Activated CD4-positive, alpha-beta memory T cell treated with anti-CD3 and anti-CD28 coated beads for 36 hours (primary cell): ENCODE measurements at regions not wholly inside any gene's neighbourhood (a gene's known extent, or its start where the extent isn't known, plus 50 kb on each side); places are given as distances from the start of the nearest gene placed in this dataset.
"Not testable (repeated sequence)": the region's sequence is repeated elsewhere in the genome, so short reads cannot be mapped to it uniquely, and the experiment has no call there.

Source experiments
- CTCF ChIA-PET: fragments of 350-600 bp; sonication (Branson Sonifier 250); formaldehyde crosslinking; loops from one replicate; lab custom pipeline; 2021; ENCODE audit warnings: antibody characterized with exemption, inconsistent platforms; lab: Charles Lee
- POLR2A ChIA-PET: fragments of 350-600 bp; sonication (Branson Sonifier 250); formaldehyde crosslinking; loops from one replicate; lab custom pipeline; 2021; ENCODE audit warnings: antibody characterized with exemption; lab: Charles Lee
- DNase-seq: peaks from one replicate; pipeline ENCODE4 v3.0.0-alpha.2; 2020
- H3K27ac Mint-ChIP-seq: one replicate; pipeline ENCODE4 v1.8.0; 2021; ENCODE audit warnings: mixed read lengths
- H3K27me3 Mint-ChIP-seq: one replicate; pipeline ENCODE4 v1.8.0; 2021; ENCODE audit warnings: mixed read lengths
- H3K36me3 Mint-ChIP-seq: one replicate; pipeline ENCODE4 v1.8.0; 2021; ENCODE audit warnings: mixed read lengths
- H3K4me1 Mint-ChIP-seq: one replicate; pipeline ENCODE4 v1.8.0; 2021; ENCODE audit warnings: low read depth, mixed read lengths
- H3K4me3 Mint-ChIP-seq: one replicate; pipeline ENCODE4 v1.8.0; 2021; ENCODE audit warnings: mild to moderate bottlenecking, mixed read lengths
- H3K9me3 Mint-ChIP-seq: one replicate; pipeline ENCODE4 v1.8.0; 2021; ENCODE audit warnings: mixed read lengths
- intact Hi-C: fragments of 100-400 bp; cut with micrococcal nuclease; formaldehyde crosslinking; loops from one replicate; pipeline ENCODE4 v1.15.1; 2023

- no peaks in the 10 kb centered on the region for H3K4me1 Mint-ChIP-seq
- intact Hi-C loops = no loop called here
- H3K27me3 Mint-ChIP-seq = no peaks in the 10 kb centered on the region
Measured at GRCh38 chr10:108615576-108616320, 1307.6 kb downstream of the XPNPEP1 start.

GRCh38 chr10:108612485-108612884, 1310.8 kb downstream of the XPNPEP1 start:
- ChIA-PET POLR2A (no interaction called here), CTCF (no interaction called here)
- no peak for DNase-seq
- Mint-ChIP-seq H3K4me1 (no peaks in the 10 kb centered on the region), H3K36me3 (no peaks in the 10 kb centered on the region), H3K27me3 (no peaks in the 10 kb centered on the region), H3K27ac (no peak overlapping the region), H3K9me3 (peaks cover 20% of the 10 kb centered on the region), H3K4me3 (no peak overlapping the region)
- intact Hi-C loops = no loop called here

More at GRCh38 chr10:108615576-108616320, 1307.6 kb downstream of the XPNPEP1 start:
- no peak overlapping the region for H3K27ac Mint-ChIP-seq
- no peak overlapping the region for H3K4me3 Mint-ChIP-seq
- POLR2A ChIA-PET = no interaction called here
- H3K9me3 Mint-ChIP-seq = peaks cover 17% of the 10 kb centered on the region
- DNase-seq = no peak
- H3K36me3 Mint-ChIP-seq = no peaks in the 10 kb centered on the region
- CTCF ChIA-PET = no interaction called here

DNA sequence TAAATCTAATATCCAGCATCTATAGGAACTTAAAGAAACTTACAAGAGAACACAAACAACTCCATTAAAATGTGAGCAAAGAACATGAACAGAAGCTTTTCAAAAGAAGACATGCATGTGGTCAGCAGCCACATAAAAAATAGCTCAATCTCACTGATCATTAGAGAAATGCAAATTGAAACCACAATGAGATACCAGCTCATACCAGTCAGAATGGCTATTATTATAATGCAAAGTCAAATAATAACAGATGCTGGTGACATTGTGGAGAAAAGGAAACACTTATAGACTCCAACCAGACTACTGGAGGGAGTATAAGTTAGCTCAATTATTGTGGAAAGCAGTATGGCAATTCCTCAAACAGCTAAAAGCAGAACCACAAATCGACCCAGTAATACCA, 1314.5 kb downstream of the XPNPEP1 start:
- ChIA-PET CTCF (no interaction called here), POLR2A (no interaction called here)
- intact Hi-C loops = no loop called here
- Mint-ChIP-seq H3K9me3 (peaks cover 17% of the 10 kb centered on the region), H3K27me3 (no peaks in the 10 kb centered on the region), H3K36me3 (no peaks in the 10 kb centered on the region), H3K4me3 (no peak overlapping the region), H3K27ac (no peak overlapping the region), H3K4me1 (no peaks in the 10 kb centered on the region)
- DNase-seq = no peak

- CTCF ChIA-PET = no interaction called here
- no peak overlapping the region for H3K27ac Mint-ChIP-seq
- H3K4me1 Mint-ChIP-seq = no peaks in the 10 kb centered on the region
- no peak overlapping the region for H3K4me3 Mint-ChIP-seq
- intact Hi-C loops = no loop called here
- DNase-seq = no peak
- no peaks in the 10 kb centered on the region for H3K27me3 Mint-ChIP-seq
- H3K9me3 Mint-ChIP-seq = peaks cover 5% of the 10 kb centered on the region
- no peaks in the 10 kb centered on the region for H3K36me3 Mint-ChIP-seq
- POLR2A ChIA-PET = no interaction called here
Measured at GRCh38 chr10:108601851-108602250, 1321.5 kb downstream of the XPNPEP1 start.

- H3K27me3 Mint-ChIP-seq, DNase-seq, H3K36me3 Mint-ChIP-seq, H3K9me3 Mint-ChIP-seq, H3K4me3 Mint-ChIP-seq, intact Hi-C loops, H3K4me1 Mint-ChIP-seq, H3K27ac Mint-ChIP-seq, POLR2A ChIA-PET, CTCF ChIA-PET: not testable (repeated sequence)
Measured at GRCh38 chr10:108600511-108600910, 1322.8 kb downstream of the XPNPEP1 start.

- H3K9me3 Mint-ChIP-seq, intact Hi-C loops: not testable (repeated sequence)
Measured at GRCh38 chr10:108599317-108599716, 1324.0 kb downstream of the XPNPEP1 start.

GRCh38 chr10:108598831-108599230, 1324.5 kb downstream of the XPNPEP1 start:
- DNase-seq = no peak
- intact Hi-C loops = no loop called here
- H3K27ac Mint-ChIP-seq = no peak overlapping the region
- no peaks in the 10 kb centered on the region for H3K36me3 Mint-ChIP-seq
- no peaks in the 10 kb centered on the region for H3K27me3 Mint-ChIP-seq
- CTCF ChIA-PET = no interaction called here
- no peak overlapping the region for H3K4me3 Mint-ChIP-seq
- peaks cover 3% of the 10 kb centered on the region for H3K9me3 Mint-ChIP-seq
- POLR2A ChIA-PET = no interaction called here
- H3K4me1 Mint-ChIP-seq = no peaks in the 10 kb centered on the region

More at GRCh38 chr10:108599317-108599716, 1324.0 kb downstream of the XPNPEP1 start:
- DNase-seq, H3K27me3 Mint-ChIP-seq, POLR2A ChIA-PET, H3K27ac Mint-ChIP-seq, H3K36me3 Mint-ChIP-seq, H3K4me1 Mint-ChIP-seq, CTCF ChIA-PET, H3K4me3 Mint-ChIP-seq: not testable (repeated sequence)

DNA sequence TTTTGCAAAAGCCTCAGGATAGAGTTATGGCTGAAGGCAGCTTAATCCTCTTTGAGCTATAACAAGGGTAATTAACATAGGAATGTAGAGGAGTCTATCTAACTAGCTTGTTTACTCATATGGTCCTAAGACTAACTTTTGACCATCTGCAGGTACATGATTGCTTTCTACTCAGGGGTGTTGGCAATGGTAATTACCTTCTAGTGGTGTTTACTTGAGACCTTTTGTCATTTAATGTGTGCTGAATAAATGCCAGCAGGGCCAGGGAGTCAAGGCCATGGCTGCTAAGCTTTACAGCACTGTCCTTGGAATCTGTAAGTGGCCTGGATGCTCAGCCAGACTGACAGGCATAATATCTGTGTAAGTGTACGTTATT, 1325.0 kb downstream of the XPNPEP1 start:
- no peak overlapping the region for H3K27ac Mint-ChIP-seq
- no peaks in the 10 kb centered on the region for H3K27me3 Mint-ChIP-seq
- H3K4me3 Mint-ChIP-seq = no peak overlapping the region
- CTCF ChIA-PET = no interaction called here
- no peaks in the 10 kb centered on the region for H3K4me1 Mint-ChIP-seq
- H3K36me3 Mint-ChIP-seq = no peaks in the 10 kb centered on the region
- no peak for DNase-seq
- intact Hi-C loops = no loop called here
- POLR2A ChIA-PET = no interaction called here
- no peaks in the 10 kb centered on the region for H3K9me3 Mint-ChIP-seq

GRCh38 chr10:108597657-108598319, 1325.5 kb downstream of the XPNPEP1 start:
- POLR2A ChIA-PET = no interaction called here

DNA sequence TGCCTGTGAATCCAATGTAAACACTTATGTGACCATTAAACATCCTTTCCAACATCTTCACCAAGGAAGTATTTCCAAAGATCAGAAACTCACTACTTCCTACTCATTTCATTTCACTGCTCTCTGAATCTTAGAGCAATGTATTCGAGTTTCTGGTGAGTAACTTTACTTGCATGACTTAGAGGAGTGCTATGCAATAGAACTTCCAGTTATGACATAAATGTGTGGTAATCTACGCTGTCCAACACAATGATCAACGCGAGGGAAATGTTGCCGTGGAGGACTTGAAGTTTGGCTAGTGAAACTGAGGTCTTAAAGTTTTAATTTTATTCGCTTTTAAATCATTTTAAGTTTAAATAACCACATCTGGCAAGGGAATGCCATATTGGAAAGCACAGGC, 1326.3 kb downstream of the XPNPEP1 start:
- Mint-ChIP-seq H3K27me3 (no peaks in the 10 kb centered on the region), H3K36me3 (no peaks in the 10 kb centered on the region), H3K4me3 (no peak overlapping the region), H3K4me1 (no peaks in the 10 kb centered on the region), H3K27ac (no peak overlapping the region), H3K9me3 (peaks cover 2% of the 10 kb centered on the region)
- intact Hi-C loops = no loop called here
- ChIA-PET POLR2A (no interaction called here), CTCF (no interaction called here)
- no peak for DNase-seq

More at GRCh38 chr10:108597657-108598319, 1325.5 kb downstream of the XPNPEP1 start:
- no peaks in the 10 kb centered on the region for H3K27me3 Mint-ChIP-seq
- H3K4me1 Mint-ChIP-seq = no peaks in the 10 kb centered on the region
- no peak overlapping the region for H3K4me3 Mint-ChIP-seq
- DNase-seq = no peak
- no peak overlapping the region for H3K27ac Mint-ChIP-seq
- intact Hi-C loops = no loop called here
- CTCF ChIA-PET = no interaction called here
- H3K9me3 Mint-ChIP-seq = peaks cover under 1% of the 10 kb centered on the region
- no peaks in the 10 kb centered on the region for H3K36me3 Mint-ChIP-seq

DNA sequence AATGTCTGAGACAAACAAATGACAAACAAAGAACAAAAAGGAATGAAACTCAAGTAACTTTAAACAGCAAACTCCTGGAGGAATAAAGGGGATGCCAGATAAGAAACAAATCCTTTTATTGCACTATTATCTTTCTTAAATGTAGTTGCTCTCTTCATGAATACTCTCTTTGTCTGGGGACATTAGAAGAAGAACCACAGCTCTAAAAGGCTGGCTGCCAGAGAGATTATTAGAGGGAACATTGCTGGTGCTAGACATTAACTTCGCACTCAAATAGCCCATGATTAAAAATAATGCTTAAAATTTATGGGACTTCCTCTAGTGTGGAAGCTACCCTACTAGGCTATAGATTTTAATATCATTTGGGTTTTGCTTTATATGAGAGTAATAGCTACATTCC, 1330.4 kb downstream of the XPNPEP1 start:
- ChIA-PET POLR2A (no interaction called here), CTCF (no interaction called here)
- DNase-seq = no peak
- H3K4me3 Mint-ChIP-seq = no peak overlapping the region
- H3K36me3 Mint-ChIP-seq = no peaks in the 10 kb centered on the region
- peaks cover 6% of the 10 kb centered on the region for H3K9me3 Mint-ChIP-seq
- H3K27me3 Mint-ChIP-seq = no peaks in the 10 kb centered on the region
- intact Hi-C loops = no loop called here
- H3K4me1 Mint-ChIP-seq = no peaks in the 10 kb centered on the region
- no peak overlapping the region for H3K27ac Mint-ChIP-seq

- ChIA-PET POLR2A (interaction anchor here (0.6 kb wide), 1 partner anchor 164 kb away, joined by 4 read pairs; no protein-coding TSS in a partner anchor), CTCF (no interaction called here)
- intact Hi-C loops = no loop called here
- Mint-ChIP-seq H3K27me3 (no peaks in the 10 kb centered on the region), H3K4me3 (no peak overlapping the region), H3K4me1 (no peaks in the 10 kb centered on the region), H3K9me3 (peaks cover 6% of the 10 kb centered on the region), H3K27ac (no peak overlapping the region), H3K36me3 (no peaks in the 10 kb centered on the region)
- DNase-seq = no peak
Measured at GRCh38 chr10:108591417-108591816, 1331.9 kb downstream of the XPNPEP1 start.

DNA sequence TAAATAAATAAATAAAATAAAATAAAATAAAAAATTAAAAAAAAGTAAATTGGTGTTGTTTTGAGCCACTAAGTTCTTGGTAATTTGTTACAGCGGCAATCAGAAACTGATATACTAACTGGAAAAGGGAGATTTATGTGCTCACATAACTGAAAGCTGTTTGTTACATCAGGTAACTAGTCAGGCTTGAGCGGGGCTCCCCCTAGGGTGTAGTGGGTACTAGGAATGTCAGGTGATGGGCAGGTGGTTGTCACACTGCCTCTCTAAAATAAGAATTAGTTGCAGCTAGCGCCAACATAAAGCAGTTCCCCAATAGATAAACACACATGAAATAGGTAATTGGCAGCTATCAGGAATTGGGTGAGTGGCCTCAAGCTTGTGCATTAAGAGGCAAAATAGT, 1336.9 kb downstream of the XPNPEP1 start:
- intact Hi-C loops = no loop called here
- no peaks in the 10 kb centered on the region for H3K36me3 Mint-ChIP-seq
- no peak for DNase-seq
- ChIA-PET CTCF (no interaction called here), POLR2A (no interaction called here)
- H3K4me3 Mint-ChIP-seq = no peak overlapping the region
- no peak overlapping the region for H3K27ac Mint-ChIP-seq
- no peaks in the 10 kb centered on the region for H3K4me1 Mint-ChIP-seq
- H3K27me3 Mint-ChIP-seq = no peaks in the 10 kb centered on the region
- peaks cover 10% of the 10 kb centered on the region for H3K9me3 Mint-ChIP-seq
